DMS153 treated with DMSO at 0.1 percent for 48 hours (cell line): ENCODE measurements at regions not wholly inside any gene's neighbourhood (a gene's known extent, or its start where the extent isn't known, plus 50 kb on each side); places are given as distances from the start of the nearest gene placed in this dataset.

Source experiments
- DNase-seq: peaks from one replicate; lab custom pipeline; 2025; ENCODE audit not compliant: unreplicated experiment; lab: John Stamatoyannopoulos, UW

DNA sequence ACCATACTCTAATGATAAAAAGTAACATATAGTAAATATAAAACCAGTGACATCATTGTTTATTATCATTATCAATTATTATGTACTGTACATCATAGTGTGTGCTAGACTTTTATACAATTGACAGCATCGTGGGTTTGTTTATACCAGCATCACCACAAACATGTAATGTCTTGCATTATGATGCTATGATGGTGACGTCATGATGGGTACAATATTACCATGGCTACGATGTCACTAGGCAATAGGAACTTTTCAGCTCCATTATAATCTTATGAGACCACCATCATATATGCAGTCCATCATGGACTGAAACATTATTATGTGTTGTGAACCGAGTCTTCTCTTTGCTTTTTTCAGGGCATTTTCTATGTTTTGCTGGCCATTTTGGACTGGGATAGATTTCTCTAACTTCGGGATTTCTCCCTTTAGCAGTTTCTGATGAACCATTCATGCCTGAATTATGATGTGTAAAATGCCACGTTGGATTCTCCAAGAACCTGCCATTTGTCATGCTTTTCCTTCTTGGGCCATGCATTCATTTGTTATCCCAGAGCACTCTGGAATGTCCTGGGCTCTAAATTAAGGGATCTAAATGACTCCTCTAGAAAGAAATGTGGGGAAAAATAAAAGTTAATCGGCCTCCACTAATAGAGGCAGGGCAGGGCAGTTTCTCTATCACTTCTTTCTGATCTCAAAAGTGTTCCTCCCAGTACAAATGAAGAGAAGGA, 325.6 kb upstream of the TNP1 start:
- DNase-seq, result no peak

DNA sequence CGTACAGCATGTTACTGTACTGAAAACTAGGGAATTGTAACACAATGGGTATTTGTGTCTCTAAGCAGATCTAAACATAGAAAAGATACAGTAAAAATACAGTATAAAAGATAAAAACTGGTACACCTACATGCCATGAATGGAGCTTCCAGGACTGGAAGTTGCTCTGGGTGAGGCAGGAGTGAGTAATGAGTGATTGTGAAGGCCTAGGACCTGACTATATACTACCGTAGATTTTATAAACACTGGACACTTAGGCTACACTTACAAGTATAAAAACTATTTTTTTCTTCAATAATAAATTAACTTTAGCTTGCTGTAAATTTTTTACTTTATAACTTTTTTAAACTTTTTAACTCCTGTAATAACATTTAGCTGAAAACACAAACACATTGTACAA, 324.4 kb upstream of the TNP1 start:
- DNase-seq, result no peak

DNA sequence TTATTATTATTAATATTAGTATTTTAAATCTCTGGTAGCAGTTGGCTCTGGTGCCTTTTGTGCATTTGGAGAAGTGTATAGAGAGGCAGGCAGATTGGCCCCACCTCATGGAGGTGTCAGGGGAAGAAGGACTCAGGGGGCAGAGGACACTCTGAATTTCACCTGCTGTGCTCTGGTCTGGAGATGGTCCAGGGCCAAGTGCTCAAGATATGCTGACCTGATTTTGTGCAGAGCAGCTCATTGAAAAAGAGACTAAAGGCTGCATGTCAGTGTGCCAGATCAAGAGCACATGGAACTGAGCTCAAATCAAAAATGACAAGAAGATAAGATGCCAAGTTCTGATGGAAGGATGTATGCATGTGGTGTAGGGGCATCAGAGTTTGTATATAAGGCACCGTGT, 323.6 kb upstream of the TNP1 start:
- no peak for DNase-seq

DNA sequence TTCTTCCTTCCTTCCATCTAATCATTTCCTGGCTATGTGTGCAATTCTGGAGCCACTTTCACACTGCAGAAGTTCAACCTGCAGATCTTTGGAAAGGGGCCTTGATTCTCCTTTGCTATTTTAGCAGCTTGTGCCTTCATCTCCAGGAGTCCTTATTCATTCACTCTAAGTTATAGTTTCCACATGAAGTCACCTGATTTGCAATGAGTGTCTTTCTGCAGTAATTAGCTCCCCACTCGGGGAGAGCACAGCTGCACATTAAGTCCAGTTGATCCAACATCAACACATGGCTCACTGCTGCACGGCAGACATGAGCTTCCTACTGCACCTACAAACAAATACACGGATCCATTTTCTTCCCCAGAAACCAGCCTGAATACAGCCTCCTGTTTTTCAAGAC, 323.1 kb upstream of the TNP1 start:
- no peak for DNase-seq

DNA sequence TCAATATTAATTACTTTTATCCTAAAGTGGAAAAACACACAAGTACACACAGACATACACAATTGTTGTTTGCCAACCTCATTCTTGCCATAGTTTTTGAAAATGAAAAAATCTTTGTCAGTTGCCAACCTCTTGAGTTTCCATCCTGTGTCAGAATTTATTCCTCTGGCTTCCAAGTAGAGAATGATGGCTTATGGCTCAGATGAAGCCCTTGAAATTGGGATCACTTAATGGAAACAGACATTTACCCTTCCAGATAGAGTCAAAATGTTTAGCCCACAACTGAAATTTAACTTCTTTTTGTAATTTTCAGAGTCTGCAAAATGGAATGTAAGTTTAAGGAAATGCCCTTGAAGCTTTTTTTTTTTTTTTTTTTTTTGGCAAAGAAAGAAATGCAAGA, 321.6 kb upstream of the TNP1 start:
- DNase-seq, result no peak

DNA sequence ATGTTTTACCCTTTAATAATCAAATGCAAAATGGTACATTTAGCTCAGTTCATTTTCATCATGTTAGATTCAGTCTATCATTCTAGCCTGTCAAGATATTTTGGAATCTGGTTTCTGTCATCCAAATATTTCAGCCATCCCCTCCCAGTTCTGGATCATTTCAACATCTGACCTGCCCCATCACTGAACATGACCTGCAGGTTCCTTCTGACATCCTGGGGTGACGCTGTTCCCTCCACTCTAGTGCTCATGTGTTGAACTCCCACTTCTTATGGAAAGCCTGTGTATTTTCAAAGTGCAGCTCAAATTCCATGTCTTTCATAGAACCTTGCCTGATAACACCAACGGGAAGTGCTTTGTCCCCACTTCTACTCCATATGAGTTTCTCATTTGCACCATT, 320.0 kb upstream of the TNP1 start:
- DNase-seq, result no peak

DNA sequence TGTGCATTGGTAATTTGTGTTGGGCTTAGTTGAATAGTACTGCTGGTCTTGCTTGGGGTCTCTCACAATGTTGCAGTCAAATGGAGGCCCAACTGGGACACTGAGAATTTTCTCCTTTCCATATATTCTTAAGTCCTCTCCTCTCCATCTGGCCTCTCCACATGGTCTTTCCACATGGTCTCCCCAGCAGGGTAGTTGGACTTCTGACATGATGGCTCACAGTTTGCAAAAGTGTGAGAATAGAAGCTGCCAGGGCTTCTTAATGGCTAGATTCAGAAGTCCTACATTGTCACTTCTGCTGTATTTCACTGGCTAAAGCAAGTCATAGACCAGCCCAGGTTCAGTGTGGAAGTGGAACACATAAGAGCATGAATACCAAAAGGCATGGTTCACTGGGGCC, 318.5 kb upstream of the TNP1 start:
- DNase-seq, result no peak

DNA sequence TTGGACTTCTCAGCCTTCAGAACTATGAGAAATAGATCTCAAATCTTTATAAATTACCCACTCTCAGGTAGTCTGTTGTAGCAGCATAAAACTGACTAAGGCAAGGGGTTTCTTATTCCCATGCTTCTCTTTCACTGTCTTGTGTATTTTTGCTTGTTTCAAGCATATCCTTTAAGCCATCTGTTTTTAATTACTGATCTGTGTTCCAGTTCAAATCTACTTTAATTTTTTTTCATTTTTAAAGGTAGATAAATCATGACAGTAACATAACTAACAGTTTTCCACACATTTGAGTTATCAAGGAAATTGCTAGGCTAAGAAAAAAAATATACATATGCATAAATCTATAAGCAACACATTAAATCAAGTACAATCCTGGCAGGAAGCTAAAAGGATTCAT, 317.9 kb upstream of the TNP1 start:
- no peak for DNase-seq

DNA sequence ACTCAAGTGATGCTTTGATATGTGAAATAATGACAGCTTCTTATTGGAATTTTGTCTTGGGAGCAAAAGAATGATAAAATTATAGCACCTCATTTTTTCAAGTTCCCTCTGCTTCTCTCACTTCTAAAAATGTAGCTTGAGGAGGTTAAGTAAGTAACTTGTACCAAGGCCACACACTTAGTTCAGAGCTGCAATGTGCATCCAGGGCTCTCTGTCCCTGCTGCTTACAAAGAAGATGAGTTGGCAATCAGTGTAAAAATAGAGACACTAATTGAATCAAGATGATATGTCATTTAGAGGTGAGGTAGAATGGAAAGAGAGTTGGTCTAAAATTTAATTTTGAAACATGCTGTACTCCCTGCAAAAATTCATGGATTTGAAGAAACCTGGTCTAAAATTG, 312.0 kb upstream of the TNP1 start:
- DNase-seq, result no peak

DNA sequence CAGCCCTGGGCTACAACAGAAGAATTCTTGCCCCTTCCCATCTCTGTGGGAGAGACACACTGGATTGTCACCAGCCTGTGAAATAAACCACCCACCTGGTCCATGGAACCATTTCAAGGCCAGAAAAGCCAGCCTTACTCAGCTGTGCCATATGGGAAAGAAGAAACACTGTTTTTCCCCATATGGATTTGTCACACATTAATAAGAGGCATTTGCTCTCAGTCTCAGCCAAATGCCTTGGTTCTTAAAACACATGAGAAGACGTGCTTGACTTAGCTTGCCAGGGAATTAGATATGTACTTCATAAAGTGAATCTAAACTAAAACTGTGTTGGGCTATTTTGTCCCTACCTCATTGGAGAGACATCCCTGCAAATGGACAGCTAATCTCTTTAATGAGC, 308.6 kb upstream of the TNP1 start:
- DNase-seq, result no peak

DNA sequence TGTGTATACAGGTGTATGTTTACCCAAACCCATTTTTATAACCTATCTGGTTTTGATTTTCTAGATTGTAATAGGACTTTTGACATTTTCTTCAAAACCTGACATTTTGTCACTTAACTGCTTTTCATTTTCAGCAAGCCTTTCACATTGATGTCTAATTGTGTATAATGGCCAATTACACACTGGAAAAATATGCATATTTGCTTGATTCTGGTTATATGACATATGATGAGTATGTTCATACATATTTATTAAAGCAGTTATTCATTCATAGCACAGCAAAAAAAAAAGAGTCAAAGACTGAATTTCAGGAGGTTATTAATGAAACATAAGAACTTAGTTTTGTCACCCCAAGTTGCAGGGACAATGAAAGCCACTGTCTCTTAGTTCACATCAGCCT, 307.7 kb upstream of the TNP1 start:
- no peak for DNase-seq

DNA sequence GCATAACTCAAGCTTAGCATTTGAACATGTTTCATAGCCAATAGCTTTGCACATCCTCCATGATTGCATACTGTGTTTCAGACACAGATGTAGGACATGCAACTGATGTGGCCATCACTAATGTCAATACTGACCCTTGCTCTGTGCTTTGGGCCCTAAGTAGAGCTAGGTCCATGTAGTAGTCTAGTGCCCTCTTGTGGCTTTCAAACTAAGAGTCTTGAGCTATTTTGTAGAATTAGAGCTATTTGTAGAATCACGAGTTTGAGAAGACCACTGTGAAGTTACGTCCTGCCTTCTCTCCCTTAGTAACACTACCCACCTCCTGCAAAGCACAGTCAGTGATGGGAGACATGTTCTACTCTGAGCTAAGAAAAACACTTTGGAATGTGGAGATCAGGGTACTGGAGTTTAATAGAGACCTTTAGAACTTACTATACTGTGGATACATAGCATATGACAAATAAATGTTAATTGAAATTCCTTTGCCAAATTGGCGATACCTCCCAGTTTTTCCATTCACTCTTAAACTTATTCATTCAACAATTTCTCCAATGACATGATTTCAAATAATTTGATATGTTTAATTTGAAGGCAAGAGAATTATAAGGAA, 306.5 kb upstream of the TNP1 start:
- peak; percentile 51 for DNase-seq

DNA sequence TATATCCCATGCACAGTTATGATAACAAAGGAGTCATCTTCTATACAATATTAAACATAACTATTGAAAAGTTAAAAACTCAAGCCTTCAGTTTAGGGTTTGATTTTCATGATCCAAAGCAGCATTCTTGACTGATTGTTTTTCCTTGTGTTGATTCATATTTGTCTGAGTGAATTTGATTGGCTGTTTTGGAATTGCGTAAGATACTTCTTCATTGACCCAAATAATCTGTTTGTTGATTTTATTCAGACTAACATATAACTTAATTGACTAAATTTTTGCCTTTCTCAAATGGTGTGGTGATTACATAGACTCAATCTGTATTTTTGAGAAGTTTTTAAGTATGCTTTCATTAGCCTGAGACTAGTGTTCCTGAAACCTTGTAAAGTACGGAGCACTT, 305.7 kb upstream of the TNP1 start:
- DNase-seq, result no peak

DNA sequence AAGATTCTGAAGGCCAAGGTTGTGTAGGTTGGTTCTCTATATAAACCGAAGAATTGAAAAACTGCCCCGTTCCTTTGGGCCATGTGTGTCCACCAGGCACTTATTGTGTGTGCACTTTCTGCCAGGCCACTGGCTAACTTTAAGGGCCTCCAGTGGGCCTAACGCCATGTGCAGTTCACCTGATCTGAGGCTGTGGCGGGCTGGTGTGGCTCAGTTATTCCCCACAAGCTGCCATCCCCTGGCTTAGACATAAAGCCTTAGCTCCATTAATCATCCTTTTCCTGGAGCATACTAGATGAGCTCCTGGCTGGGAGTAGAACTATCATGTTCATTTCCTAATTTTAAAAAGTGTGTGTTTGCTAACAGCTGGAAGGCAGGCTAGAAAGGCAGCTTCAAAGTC, 304.1 kb upstream of the TNP1 start:
- DNase-seq, result no peak

DNA sequence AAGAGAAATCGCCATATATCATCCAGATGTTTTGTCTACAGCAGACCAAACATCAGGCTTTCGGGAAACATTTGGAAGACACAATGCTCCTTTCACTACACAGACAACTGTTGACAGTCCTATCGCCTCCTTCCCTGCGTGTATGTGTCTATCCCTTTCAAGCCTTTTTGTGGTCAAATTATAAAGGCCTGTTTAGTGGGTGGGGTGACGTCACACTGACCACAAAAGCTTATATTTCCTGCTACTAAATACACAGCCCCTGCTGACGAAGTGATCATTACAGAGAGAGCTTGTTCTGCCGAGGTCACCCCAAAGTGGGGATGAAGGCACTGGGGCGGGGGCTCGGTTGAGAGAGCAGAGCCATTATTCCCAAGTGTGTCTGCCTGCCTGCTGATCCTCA, 302.7 kb upstream of the TNP1 start:
- peak; percentile 74 for DNase-seq

DNA sequence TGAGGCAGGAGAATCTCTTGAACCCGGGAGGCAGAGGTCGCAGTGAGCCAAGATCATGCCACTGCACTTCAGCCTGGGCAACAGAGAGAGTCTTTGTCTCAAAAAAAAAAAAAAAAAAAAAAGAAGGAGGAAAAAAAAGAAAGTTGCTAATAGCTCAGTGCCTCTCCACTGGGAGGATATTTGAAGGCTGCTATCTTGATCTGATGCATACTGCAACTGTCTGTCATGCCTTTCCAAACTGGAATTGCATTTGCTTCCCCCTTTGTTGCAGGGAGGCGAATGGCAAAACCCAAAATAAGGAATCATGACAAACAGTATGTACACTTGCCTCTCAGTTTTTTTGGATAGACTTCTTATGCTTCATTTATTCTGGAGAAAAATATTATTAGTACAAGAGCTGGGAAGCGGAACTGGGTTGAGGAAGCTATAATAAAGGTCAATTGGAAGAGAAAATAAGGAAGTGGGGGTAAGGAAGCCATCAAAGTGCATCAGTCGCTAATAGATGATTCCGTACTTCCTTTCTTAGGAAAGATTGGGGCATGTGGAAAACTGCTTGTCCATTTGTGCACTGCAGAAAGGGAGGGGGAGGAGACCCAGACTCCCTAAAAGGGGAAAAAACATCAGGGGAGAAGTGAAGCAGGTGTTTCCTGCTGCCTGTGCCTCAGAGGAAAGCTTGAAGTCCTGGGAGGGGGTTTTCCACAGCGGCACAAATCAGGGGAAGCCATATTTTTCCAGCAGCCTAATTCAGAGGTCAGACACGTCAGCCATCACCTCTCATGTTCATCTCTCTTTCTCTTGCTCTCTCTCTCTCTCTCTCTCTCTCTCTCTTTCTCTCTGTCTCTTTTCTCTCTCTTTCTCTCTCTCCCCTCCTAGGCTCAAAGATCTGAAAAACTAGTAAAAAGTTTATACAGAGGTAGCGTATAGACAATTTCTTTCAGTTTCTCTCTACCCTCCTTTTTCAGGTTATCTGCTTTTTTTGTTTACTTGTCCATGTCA, 301.4 kb upstream of the TNP1 start:
- no peak for DNase-seq

DNA sequence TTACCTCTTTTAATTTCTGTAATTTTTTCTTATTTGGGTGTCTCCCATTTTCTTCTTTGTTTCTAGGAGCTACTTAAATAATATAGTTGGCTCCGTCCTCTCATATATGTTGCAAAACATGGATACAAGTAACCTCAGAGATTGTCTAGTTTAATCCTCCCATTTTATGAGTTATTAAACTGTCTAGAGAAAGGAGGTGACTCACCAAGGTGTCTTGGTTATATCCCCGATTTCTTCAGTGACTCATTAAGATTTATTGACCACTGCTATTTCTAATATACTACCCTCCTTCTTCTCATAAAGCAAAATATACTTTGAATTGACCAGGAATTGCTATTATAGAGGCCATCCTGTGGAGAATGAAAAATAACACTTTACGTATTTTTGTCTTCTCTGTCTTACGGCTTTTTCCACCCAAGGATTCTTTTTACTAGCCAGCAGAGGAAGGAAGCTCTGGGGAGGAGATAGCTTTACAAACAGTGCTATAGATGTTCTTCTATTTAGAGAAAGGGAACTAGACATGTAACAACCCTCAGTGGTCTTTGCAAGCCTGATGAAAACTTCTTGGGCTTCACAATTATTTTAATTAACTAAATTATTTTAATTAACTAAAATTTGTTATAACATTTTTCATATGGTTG, 300.4 kb upstream of the TNP1 start:
- DNase-seq, result no peak

DNA sequence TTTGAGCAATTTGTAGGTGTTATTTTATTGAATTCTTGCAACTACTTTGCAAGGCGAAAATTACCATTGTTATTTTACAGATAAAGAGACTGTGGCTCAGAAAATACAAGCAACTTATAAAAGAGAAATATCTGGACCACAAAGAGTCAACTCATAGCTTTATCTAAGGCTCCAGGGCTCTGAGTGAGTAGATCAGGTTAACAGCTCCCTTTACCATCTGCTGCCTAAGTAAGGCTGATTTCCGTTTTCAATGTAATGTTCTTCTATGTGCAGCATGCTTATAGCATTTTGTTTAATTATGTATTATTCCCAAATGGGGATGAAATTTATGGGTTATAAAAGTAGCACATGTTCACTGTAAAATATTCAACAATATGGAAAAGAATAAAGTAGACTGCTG, 299.1 kb upstream of the TNP1 start:
- no peak for DNase-seq

DNA sequence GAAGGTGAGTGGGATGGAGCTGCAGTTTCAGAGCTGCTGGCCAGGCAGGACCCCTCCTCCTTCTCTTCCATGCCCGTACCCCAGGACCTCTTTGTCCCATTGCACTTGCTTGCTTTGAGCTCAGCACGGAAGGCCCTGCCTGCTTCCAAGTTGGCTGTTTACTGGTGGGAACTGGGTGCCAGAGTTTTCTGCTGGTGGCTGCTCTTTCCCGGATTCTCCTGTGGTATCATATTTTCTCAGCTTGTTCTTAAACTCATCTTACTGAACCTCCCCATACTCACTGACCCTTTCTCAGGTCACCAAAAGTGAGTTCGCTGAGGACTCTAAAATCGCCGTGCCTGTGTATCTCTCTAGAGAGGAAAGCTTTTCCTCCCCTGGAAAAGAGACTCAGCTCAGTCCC, 297.7 kb upstream of the TNP1 start:
- DNase-seq, result no peak

DNA sequence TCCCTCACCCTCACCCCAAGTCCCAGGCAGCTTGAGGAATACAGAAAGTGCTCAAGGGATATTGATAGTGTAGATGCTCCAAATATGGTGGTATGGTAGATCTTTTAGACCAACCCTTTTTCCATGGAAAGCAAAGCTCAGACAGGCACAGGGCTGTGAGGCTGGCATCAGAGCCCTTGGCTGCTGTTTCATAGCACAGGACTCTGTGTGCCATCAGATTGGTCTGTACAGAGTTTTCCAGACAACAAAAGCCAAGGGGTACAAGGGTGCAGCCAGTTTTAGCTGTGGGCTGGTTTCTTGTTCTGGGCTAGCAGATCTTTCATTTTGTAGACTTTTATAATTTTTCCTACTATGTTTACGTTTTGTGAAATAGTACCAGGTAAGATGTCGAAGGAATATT, 296.9 kb upstream of the TNP1 start:
- no peak for DNase-seq

DNA sequence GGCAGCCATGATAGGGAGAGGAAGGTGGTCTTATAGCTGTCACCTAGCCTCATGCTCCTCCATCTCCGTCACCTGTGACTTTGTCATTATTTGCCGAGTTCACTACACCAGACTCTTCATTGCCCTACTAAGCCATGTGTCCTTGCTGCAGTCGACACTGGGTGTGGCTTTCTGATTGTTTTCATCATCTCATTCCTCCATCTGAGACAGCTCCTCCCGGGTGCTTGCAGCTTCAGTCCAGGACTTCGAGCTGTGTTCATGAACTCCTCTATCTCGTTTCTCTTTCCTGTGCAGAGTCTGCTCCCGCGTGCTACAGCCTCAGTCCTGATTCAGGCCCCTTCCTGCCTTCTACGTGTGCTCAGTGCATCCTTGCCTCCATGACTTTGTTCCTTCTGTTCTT, 295.1 kb upstream of the TNP1 start:
- DNase-seq, result no peak

DNA sequence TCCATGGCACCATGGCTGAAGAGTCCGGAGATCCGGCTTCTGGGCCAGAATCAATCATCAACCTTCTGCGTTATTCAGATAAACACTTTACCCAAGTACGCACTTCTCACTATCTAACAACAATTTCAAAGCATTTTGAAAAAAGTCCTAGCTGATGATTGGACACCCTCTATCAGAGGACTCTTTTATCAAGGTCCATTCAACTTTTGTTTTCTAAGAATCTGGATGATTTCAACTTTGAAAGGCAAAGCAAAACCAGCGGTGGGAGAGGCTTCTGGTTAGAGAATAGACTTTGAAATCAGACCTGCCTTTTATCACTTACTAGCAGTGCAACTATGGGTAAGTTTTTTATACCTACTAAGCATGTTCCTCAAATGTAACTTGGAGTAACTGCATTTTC, 293.6 kb upstream of the TNP1 start:
- DNase-seq, result no peak
